ENCODE measurements at regions not wholly inside any gene's neighbourhood (a gene's known extent, or its start where the extent isn't known, plus 50 kb on each side); places are given as distances from the start of the nearest gene placed in this dataset.

GRCh38 chr10:3887404-3887803 is 102.4 kb upstream of the KLF6 start:
- no peak overlapping the region for H3K4me3 ChIP-seq (ENCODE audit: low read length)
- no peak for DNase-seq (ENCODE audit: low read depth)
- no peak for TF ChIP-seq CTCF (IDR thresholded peaks at IDR 0.05; ENCODE audit: insufficient read depth, low read depth, low read length, missing control alignments)

DNA sequence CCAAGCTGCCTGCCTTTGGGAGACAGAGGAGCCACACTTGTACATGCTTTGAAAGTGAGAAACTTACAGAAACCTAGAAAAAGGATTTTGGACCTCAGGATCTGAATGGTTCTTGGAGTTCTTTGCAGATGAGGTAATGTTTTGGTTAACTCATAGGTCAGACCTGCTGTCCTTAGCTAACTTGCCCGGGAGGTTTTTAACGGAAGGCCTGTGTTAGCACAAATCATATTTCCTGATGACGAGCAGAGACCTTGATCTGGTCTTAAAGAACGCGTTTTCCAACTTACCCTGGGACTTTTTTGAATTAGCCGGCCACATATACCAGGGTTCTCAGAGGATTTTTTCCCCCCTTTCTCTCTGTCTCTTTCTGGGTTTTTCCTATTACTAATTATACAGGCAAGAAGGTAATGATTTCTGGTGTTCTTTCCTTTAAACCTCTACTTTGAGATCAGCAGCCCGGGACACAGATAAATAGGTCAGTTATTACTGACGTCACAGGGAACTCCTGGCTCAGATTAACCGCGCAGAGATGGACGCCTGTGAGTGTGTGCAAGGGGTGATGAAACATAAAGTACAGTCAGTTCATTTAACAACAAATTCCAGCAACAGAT is 101.7 kb upstream of the KLF6 start:
- no peak for TF ChIP-seq CTCF (IDR thresholded peaks at IDR 0.05; ENCODE audit: insufficient read depth, low read depth, low read length, missing control alignments)
- DNase-seq (ENCODE audit: low read depth), result peak; percentile 96
- H3K4me3 ChIP-seq (ENCODE audit: low read length), result no peak overlapping the region

GRCh38 chr10:3886191-3886590 is 101.2 kb upstream of the KLF6 start:
- H3K4me3 ChIP-seq (ENCODE audit: low read length), result no peak overlapping the region
- DNase-seq (ENCODE audit: low read depth), result no peak
- TF ChIP-seq CTCF (IDR thresholded peaks at IDR 0.05; ENCODE audit: insufficient read depth, low read depth, low read length, missing control alignments), result no peak

GRCh38 chr10:3882855-3883254 is 97.8 kb upstream of the KLF6 start:
- no peak overlapping the region for H3K4me3 ChIP-seq (ENCODE audit: low read length)
- no peak for TF ChIP-seq CTCF (IDR thresholded peaks at IDR 0.05; ENCODE audit: insufficient read depth, low read depth, low read length, missing control alignments)
- DNase-seq (ENCODE audit: low read depth), result no peak

GRCh38 chr10:3881622-3882021 is 96.6 kb upstream of the KLF6 start:
- peak; percentile 81 for DNase-seq (ENCODE audit: low read depth)
- no peak for TF ChIP-seq CTCF (IDR thresholded peaks at IDR 0.05; ENCODE audit: insufficient read depth, low read depth, low read length, missing control alignments)
- no peak overlapping the region for H3K4me3 ChIP-seq (ENCODE audit: low read length)

GRCh38 chr10:3879073-3879472 is 94.1 kb upstream of the KLF6 start:
- no peak for TF ChIP-seq CTCF (IDR thresholded peaks at IDR 0.05; ENCODE audit: insufficient read depth, low read depth, low read length, missing control alignments)
- DNase-seq (ENCODE audit: low read depth), result no peak
- H3K4me3 ChIP-seq (ENCODE audit: low read length), result no peak overlapping the region
